ENCODE measurements at regions not wholly inside any gene's neighbourhood (a gene's known extent, or its start where the extent isn't known, plus 50 kb on each side); places are given as distances from the start of the nearest gene placed in this dataset.

DNA sequence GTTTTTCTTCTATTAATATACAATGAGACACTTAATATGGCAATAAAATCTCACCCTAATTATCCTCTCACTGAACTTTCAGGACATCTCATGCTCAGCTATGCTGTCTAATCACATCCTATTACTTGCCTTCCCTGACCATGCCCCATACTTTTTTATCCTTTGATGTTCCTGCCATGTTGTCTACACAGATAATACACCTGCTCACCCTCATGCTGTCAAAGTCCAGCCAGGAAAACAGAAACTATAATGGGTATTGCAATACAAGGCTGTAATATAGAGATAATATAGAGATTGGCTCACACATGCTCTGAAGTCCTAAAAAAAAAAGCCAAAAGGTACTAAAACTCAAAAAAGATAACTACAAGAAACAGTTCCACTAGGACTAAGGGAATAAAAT, 305.4 kb downstream of the PRDM5 start:
- no peak for TF ChIP-seq EZH2 (IDR thresholded peaks at IDR 0.05; ENCODE audit: borderline replicate concordance, insufficient read depth, low read length, poor library complexity, severe bottlenecking)
- TF ChIP-seq, protein P1, sequence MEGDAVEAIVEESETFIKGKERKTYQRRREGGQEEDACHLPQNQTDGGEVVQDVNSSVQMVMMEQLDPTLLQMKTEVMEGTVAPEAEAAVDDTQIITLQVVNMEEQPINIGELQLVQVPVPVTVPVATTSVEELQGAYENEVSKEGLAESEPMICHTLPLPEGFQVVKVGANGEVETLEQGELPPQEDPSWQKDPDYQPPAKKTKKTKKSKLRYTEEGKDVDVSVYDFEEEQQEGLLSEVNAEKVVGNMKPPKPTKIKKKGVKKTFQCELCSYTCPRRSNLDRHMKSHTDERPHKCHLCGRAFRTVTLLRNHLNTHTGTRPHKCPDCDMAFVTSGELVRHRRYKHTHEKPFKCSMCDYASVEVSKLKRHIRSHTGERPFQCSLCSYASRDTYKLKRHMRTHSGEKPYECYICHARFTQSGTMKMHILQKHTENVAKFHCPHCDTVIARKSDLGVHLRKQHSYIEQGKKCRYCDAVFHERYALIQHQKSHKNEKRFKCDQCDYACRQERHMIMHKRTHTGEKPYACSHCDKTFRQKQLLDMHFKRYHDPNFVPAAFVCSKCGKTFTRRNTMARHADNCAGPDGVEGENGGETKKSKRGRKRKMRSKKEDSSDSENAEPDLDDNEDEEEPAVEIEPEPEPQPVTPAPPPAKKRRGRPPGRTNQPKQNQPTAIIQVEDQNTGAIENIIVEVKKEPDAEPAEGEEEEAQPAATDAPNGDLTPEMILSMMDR (IDR thresholded peaks at IDR 0.05; ENCODE audit: poor library complexity, severe bottlenecking) = no peak
- no peak for TF ChIP-seq MXI1 (conservative IDR thresholded peaks at IDR 0.05; ENCODE audit: poor library complexity, severe bottlenecking)
- TF ChIP-seq POLR2AphosphoS5 (IDR thresholded peaks at IDR 0.05) = no peak
- no peak for TF ChIP-seq TAF1 (IDR thresholded peaks at IDR 0.05; ENCODE audit: low read depth)
- TF ChIP-seq RAD21 (conservative IDR thresholded peaks at IDR 0.05) = no peak
- TF ChIP-seq, protein P2, sequence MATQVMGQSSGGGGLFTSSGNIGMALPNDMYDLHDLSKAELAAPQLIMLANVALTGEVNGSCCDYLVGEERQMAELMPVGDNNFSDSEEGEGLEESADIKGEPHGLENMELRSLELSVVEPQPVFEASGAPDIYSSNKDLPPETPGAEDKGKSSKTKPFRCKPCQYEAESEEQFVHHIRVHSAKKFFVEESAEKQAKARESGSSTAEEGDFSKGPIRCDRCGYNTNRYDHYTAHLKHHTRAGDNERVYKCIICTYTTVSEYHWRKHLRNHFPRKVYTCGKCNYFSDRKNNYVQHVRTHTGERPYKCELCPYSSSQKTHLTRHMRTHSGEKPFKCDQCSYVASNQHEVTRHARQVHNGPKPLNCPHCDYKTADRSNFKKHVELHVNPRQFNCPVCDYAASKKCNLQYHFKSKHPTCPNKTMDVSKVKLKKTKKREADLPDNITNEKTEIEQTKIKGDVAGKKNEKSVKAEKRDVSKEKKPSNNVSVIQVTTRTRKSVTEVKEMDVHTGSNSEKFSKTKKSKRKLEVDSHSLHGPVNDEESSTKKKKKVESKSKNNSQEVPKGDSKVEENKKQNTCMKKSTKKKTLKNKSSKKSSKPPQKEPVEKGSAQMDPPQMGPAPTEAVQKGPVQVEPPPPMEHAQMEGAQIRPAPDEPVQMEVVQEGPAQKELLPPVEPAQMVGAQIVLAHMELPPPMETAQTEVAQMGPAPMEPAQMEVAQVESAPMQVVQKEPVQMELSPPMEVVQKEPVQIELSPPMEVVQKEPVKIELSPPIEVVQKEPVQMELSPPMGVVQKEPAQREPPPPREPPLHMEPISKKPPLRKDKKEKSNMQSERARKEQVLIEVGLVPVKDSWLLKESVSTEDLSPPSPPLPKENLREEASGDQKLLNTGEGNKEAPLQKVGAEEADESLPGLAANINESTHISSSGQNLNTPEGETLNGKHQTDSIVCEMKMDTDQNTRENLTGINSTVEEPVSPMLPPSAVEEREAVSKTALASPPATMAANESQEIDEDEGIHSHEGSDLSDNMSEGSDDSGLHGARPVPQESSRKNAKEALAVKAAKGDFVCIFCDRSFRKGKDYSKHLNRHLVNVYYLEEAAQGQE (IDR thresholded peaks at IDR 0.05; ENCODE audit: borderline replicate concordance) = no peak
- no peak for TF ChIP-seq EP300 (conservative IDR thresholded peaks at IDR 0.05; ENCODE audit: poor library complexity, severe bottlenecking)
- no peak for TF ChIP-seq SMC3 (conservative IDR thresholded peaks at IDR 0.05; ENCODE audit: poor library complexity)
